ENCODE measurements at regions not wholly inside any gene's neighbourhood (a gene's known extent, or its start where the extent isn't known, plus 50 kb on each side); places are given as distances from the start of the nearest gene placed in this dataset.

DNA sequence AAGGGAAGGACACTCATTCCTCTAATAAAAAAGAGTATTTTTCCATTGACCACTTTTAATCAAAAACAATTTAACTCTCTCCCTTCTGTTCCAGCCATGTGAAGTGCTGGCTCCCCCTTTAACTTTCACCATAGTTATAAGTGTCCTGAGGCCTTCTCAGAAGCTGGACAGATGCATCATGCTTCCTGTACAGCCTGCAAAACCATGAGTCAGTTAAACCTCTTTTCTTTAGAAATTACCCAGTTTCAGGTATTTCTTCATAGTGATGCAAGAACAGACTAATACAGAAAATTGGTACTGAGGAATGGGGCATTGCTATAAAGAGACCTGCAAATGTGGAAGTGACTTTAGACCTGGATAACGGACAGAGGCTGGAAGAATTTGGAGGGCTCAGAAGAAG lies 643.6 kb upstream of the DDX18 start:
- Histone ChIP-seq H3K27ac (ENCODE audit: low read depth in 1 of 2, low read length in 2 of 2) (no peak overlapping the region), H3K4me3 (ENCODE audit: low read depth in 1 of 3, low read length in 3 of 3) (no peak overlapping the region), H3K9me3 (ENCODE audit: control insufficient read depth in 4 of 4, low read length in 3 of 4) (peaks cover 0 to 7% (median 3%) of the 10 kb centered on the region in 4 donors), H3K36me3 (ENCODE audit: control insufficient read depth in 4 of 4, insufficient read depth in 3 of 4, low read depth in 1 of 4, low read length in 3 of 4) (no peaks in the 10 kb centered on the region), H3K27me3 (ENCODE audit: control insufficient read depth in 4 of 4, insufficient read depth in 4 of 4, low read length in 3 of 4) (no peaks in the 10 kb centered on the region), H3K4me1 (ENCODE audit: control insufficient read depth in 4 of 4, insufficient read depth in 4 of 4, low read length in 3 of 4) (no peaks in the 10 kb centered on the region), H3K9ac (ENCODE audit: low read depth in 1 of 2, low read length in 2 of 2) (no peak overlapping the region)
- DNase-seq (ENCODE audit: low spot score), result no peak
- TF ChIP-seq, protein P1, sequence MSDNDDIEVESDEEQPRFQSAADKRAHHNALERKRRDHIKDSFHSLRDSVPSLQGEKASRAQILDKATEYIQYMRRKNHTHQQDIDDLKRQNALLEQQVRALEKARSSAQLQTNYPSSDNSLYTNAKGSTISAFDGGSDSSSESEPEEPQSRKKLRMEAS (IDR thresholded peaks at IDR 0.05), result no peak
- no peak for TF ChIP-seq TAF1 (conservative IDR thresholded peaks at IDR 0.05)
- TF ChIP-seq, protein P2, sequence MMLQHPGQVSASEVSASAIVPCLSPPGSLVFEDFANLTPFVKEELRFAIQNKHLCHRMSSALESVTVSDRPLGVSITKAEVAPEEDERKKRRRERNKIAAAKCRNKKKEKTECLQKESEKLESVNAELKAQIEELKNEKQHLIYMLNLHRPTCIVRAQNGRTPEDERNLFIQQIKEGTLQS (IDR thresholded peaks at IDR 0.05), result no peak
- TF ChIP-seq YY1 (IDR thresholded peaks at IDR 0.05), result no peak
- TF ChIP-seq, protein P3, sequence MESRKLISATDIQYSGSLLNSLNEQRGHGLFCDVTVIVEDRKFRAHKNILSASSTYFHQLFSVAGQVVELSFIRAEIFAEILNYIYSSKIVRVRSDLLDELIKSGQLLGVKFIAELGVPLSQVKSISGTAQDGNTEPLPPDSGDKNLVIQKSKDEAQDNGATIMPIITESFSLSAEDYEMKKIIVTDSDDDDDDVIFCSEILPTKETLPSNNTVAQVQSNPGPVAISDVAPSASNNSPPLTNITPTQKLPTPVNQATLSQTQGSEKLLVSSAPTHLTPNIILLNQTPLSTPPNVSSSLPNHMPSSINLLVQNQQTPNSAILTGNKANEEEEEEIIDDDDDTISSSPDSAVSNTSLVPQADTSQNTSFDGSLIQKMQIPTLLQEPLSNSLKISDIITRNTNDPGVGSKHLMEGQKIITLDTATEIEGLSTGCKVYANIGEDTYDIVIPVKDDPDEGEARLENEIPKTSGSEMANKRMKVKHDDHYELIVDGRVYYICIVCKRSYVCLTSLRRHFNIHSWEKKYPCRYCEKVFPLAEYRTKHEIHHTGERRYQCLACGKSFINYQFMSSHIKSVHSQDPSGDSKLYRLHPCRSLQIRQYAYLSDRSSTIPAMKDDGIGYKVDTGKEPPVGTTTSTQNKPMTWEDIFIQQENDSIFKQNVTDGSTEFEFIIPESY (IDR thresholded peaks at IDR 0.05), result no peak
- TF ChIP-seq EGR1 (IDR thresholded peaks at IDR 0.05; ENCODE audit: low read depth in 2 of 2), result no peak
- no peak for TF ChIP-seq FOXA1 (IDR thresholded peaks at IDR 0.05)
- no peak for TF ChIP-seq RXRA (IDR thresholded peaks at IDR 0.05)
- WGBS, result 83% methylated on average over 1 of the region's 1 CpG

DNA sequence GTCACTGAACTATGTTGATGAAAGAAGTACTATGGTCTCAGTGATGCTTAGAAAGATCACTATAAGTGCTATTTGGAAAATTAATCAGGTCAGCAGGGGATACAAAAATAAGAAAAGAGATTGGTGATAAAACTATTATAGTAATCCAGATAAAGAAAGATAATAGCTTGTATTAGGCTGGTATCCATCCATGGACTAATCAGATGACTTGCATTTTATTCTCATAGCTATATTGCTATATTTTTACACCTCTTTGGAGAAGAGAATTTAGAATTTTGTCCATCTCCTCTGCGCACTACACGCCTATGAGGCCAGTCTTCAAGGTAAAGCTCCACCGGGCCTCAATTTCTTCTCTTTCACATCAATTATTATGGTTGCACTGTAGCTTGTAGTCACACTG lies 635.1 kb upstream of the DDX18 start:
- 94% methylated on average over 3 of the region's 3 CpGs for WGBS
- Histone ChIP-seq H3K27ac (ENCODE audit: low read depth in 1 of 2, low read length in 2 of 2) (no peak overlapping the region), H3K9me3 (ENCODE audit: control insufficient read depth in 4 of 4, low read length in 3 of 4) (peaks cover 0 to 6% (median 0%) of the 10 kb centered on the region in 4 donors), H3K27me3 (ENCODE audit: control insufficient read depth in 4 of 4, insufficient read depth in 4 of 4, low read length in 3 of 4) (no peaks in the 10 kb centered on the region), H3K9ac (ENCODE audit: low read depth in 1 of 2, low read length in 2 of 2) (no peak overlapping the region), H3K4me1 (ENCODE audit: control insufficient read depth in 4 of 4, insufficient read depth in 4 of 4, low read length in 3 of 4) (no peaks in the 10 kb centered on the region), H3K4me3 (ENCODE audit: low read depth in 1 of 3, low read length in 3 of 3) (no peak overlapping the region), H3K36me3 (ENCODE audit: control insufficient read depth in 4 of 4, insufficient read depth in 3 of 4, low read depth in 1 of 4, low read length in 3 of 4) (no peaks in the 10 kb centered on the region)
- TF ChIP-seq, protein P3 (IDR thresholded peaks at IDR 0.05), result no peak
- TF ChIP-seq, protein P1 (IDR thresholded peaks at IDR 0.05), result no peak
- TF ChIP-seq, protein P2 (IDR thresholded peaks at IDR 0.05), result no peak
- TF ChIP-seq EGR1 (IDR thresholded peaks at IDR 0.05; ENCODE audit: low read depth in 2 of 2), result no peak
- TF ChIP-seq FOXA1 (IDR thresholded peaks at IDR 0.05), result no peak
- TF ChIP-seq HNF4A (conservative IDR thresholded peaks at IDR 0.05), result no peak
- TF ChIP-seq SP1 (IDR thresholded peaks at IDR 0.05), result no peak
- TF ChIP-seq, protein P4, sequence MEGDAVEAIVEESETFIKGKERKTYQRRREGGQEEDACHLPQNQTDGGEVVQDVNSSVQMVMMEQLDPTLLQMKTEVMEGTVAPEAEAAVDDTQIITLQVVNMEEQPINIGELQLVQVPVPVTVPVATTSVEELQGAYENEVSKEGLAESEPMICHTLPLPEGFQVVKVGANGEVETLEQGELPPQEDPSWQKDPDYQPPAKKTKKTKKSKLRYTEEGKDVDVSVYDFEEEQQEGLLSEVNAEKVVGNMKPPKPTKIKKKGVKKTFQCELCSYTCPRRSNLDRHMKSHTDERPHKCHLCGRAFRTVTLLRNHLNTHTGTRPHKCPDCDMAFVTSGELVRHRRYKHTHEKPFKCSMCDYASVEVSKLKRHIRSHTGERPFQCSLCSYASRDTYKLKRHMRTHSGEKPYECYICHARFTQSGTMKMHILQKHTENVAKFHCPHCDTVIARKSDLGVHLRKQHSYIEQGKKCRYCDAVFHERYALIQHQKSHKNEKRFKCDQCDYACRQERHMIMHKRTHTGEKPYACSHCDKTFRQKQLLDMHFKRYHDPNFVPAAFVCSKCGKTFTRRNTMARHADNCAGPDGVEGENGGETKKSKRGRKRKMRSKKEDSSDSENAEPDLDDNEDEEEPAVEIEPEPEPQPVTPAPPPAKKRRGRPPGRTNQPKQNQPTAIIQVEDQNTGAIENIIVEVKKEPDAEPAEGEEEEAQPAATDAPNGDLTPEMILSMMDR (IDR thresholded peaks at IDR 0.05; ENCODE audit: low read depth, low read length, missing input control), result no peak
- no peak for TF ChIP-seq YY1 (IDR thresholded peaks at IDR 0.05)
- no peak for TF ChIP-seq GABPA (IDR thresholded peaks at IDR 0.05 in 1 of 2, conservative IDR thresholded peaks at IDR 0.05 in 1 of 2)
- TF ChIP-seq JUND (IDR thresholded peaks at IDR 0.05), result no peak
- TF ChIP-seq RXRA (IDR thresholded peaks at IDR 0.05), result no peak
- no peak for TF ChIP-seq FOXA2 (IDR thresholded peaks at IDR 0.05)
- TF ChIP-seq HNF4G (IDR thresholded peaks at IDR 0.05), result no peak
- TF ChIP-seq RAD21 (IDR thresholded peaks at IDR 0.05), result no peak
- DNase-seq (ENCODE audit: low spot score), result no peak

All from liver (tissue), 8 donors.